Frontal cortex (tissue), 3 donors: ENCODE measurements at regions not wholly inside any gene's neighbourhood (a gene's known extent, or its start where the extent isn't known, plus 50 kb on each side); places are given as distances from the start of the nearest gene placed in this dataset.

Experiments used
- DNase-seq, 2 donors: peaks; one replicate each; pipeline ENCODE4 v3.0.0; 2012; ENCODE audit warnings: low spot score in 2 of 2
- FAIRE-seq: peaks from 2 replicates; lab custom pipeline; 2012; peaks lifted over from hg19 to GRCh38; lab: Jason Lieb, UNC
- donor health status: control.
- donor health status: control.
- donor health status: control.

GRCh38 chr9:20291201-20291600 is 331.1 kb downstream of the MLLT3 start:
- DNase-seq (no peak), FAIRE-seq (no peak)

- DNase-seq (no peak), FAIRE-seq (no peak)
Observed at GRCh38 chr9:20290257-20290656, 332.0 kb downstream of the MLLT3 start.

DNA sequence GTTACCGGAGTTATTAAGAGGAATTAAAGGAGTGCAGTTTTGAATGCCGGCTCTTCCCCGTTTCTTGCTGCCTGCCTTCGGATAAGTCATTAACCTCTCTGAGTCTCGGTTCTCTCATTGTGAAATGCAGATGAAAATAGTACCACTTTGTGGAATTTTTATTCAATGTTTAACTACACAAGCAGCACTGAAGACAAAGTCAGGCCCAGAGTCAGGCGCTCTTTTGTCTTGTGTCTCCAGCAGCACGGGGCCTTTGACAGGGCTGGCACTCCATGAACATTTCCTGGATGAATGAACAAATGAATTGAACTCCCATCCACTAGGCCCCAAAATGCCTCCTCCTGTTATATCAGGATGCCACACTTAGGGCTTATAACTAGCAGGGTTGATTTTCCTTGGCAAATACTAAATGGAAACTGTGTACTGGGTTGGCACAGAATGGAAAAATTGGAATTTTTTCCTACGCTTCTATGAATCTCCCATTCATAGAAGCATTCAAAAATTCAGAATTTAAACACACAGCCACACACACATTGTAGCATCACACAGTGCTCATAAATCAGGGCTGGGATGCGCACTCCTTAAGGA is 332.8 kb downstream of the MLLT3 start:
- no peak for DNase-seq
- no peak for FAIRE-seq

- FAIRE-seq: no peak
- no peak for DNase-seq
Observed at GRCh38 chr9:20286969-20287368, 335.3 kb downstream of the MLLT3 start.

GRCh38 chr9:20286154-20286700 is 336.1 kb downstream of the MLLT3 start:
- DNase-seq (no peak), FAIRE-seq (no peak)

DNA sequence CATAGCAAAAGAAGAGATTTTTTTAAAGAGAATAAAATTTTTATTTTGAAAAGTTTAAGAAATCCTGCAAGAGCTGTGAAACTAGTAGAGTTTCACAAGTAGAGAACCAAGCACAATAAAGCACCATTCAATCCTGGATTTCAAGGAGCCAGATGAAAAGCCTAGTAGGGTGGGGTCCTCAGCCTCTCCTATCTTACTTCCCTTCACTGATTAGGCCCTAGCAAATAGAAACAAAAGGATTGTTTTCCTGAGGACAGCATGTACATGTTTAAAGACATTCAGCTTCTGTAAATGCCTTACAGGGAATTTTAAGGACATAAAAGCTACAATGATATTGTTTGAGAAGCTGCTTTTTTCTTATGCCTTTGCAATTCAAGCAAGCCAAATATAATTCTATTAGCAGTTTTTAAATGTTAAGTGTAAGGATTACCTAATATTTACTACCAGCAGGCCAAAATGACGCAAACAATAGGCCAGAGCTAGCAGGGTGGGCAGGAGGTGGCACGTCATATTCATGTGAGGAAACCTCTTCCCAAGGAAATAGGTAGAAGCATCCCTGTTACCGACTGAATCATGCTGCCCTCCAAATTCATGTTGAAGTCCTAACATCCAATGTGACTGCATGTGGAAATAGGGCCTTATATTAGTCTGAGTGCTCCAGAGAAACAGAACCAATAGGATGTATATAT is 337.6 kb downstream of the MLLT3 start:
- DNase-seq (no peak), FAIRE-seq (no peak)

GRCh38 chr9:20280330-20280729 is 342.0 kb downstream of the MLLT3 start:
- FAIRE-seq: no peak
- no peak for DNase-seq

GRCh38 chr9:20276762-20277161 is 345.5 kb downstream of the MLLT3 start:
- DNase-seq (no peak), FAIRE-seq (no peak)

- no peak for FAIRE-seq
- DNase-seq: no peak
Observed at GRCh38 chr9:20271723-20272122, 350.6 kb downstream of the MLLT3 start.

DNA sequence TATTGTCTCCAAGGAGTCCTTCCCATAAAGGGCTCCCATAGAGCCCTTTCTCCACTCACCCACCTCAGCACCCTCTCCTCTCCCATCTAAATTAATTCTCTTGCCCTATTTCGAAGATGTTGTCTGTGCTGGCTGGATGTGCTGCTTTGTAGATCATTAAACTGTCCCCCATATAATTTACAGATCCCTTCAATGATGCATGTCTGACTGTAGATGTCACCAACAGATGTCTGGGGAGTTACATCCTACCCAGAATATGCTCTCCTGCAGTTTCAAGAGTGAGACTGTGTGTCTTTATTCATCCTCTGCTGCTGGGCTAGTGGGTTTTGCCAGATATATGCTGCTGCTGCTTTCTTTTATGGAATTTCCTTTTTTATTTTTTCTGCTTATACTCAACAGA is 351.2 kb downstream of the MLLT3 start:
- FAIRE-seq: no peak
- DNase-seq: peak in 1 of 2 donors; percentile 9

DNA sequence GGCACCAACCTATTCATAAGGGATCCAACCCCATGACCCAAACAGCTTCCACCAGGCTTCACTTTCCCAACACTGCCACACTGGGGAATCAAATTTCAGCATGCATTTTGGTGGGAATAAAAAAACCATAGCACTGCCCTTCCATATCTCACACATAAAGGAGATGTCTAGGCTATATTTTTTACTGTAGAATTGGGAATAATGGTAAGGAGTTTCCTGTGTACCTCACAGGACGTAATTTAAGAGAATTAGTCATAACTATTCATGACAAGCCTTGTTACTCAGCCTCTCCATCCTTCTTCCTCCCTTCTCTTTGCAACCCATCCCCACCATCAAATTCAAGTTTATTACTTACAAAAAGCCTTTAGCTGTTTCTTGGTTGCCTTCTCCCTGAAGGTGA is 352.1 kb downstream of the MLLT3 start:
- DNase-seq: no peak
- no peak for FAIRE-seq

DNA sequence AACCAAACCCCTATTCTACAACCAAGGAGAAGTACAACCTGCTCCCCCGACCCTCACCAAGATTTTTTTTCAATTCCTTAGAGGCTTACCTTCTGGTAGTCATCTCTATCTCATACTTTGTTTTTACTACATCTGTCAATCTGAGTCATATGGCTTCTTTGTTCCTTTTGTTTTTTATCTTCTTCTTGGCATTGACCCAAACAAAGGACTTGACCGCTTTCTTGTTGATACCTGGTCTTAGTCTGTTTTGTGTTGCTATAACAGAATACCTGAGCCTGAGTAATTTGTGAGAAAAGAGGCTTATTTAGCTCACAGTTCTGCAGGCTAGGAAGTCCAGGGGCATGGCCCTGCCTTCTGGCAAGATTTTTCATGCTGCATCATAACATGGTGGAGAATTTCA is 352.7 kb downstream of the MLLT3 start:
- no peak for FAIRE-seq

DNA sequence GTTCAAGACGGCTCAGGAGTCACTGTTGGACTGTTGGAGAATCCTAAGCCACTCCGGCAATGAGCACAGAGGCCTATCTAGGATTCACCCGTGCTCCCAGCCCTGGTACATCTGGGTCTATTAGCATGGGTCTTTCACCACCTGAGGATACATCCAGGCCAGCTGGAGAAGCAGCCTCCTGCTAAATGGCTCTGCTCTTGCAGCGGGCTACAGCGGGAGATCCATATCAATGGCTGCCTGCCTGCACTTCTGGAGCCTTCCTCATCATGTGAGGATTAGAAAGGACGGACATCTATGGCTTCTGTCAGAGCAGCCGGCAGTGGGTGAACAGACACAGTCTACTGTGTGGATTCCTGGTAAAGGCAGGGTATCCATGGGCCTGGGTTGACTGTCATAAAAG is 357.4 kb downstream of the MLLT3 start:
- FAIRE-seq (no peak), DNase-seq (no peak)

More for the DNA sequence above, 352.7 kb downstream of the MLLT3 start:
- DNase-seq: no peak

- FAIRE-seq: no peak
Observed at GRCh38 chr9:20262611-20263010, 359.7 kb downstream of the MLLT3 start.

DNA sequence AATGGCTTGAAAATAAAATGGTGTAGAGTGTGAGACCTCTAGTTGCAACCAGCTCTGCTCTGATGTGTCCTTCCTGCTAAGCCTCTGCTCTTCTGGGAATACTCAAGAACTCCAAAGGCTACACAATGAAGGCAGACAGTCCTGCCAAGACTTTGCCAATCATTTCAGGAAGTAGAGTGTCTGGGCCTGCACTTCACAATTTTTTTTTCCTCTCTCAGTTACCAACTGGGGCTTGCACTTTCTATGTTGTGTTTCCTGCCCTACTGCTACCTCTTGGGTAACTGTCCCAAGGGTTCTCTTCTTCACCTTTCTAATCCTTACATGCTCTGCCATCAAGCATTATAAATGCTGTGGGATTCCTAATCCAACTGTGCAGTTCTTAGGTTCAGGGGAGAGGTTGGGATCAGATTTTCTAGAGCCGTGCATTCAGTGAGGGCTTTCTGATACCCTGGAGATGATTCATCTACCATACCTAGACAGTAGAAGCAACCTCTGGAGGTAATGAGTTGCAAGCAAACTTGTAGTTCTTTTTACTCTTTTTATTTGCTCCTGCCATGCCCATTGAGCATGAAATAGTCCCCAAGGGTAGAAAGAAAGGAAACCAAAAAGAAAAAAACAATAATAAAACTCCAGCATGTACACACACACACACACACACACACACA is 365.9 kb downstream of the MLLT3 start:
- FAIRE-seq (no peak), DNase-seq (no peak)

More at GRCh38 chr9:20262611-20263010, 359.7 kb downstream of the MLLT3 start:
- no peak for DNase-seq

- no peak for FAIRE-seq
- no peak for DNase-seq
Observed at GRCh38 chr9:20255052-20255451, 367.2 kb downstream of the MLLT3 start.

DNA sequence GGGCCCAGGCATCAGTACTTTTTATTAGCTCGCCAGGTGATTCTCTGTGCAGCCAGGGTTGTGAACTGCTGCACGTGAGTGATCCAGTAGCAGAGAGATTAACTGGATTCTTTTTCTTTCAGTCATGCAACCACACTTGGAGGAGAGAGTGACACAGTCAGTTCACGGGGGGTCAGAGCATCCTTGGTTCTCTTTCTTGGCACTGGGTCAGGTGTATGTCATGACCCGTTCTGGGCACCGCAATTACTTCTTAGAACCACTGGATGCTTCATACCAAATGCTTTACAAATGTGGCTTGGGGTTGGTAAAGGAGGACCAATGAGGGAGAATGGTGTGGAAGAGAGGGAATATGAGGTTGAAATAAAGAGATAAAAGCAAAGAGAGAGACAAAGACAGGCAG is 368.7 kb downstream of the MLLT3 start:
- no peak for FAIRE-seq

DNA sequence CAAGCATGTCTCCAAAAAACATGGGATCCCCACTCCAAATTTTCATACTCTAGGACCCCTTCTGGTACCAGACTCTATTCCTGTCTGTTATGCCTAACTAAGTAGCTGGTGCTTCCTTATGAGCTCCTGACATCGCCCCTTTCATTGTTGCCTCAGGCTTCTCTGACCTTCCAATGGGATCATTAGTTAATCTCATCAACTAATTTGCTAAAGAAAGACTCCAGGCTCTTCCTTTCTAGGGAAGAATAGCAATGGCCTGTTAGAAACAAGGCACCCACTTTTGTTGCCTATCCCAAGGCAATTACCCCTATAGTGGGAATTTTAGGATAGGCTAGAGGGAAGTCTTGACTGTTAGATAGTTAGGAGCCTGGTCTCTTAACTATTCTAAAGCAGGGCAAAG is 369.5 kb downstream of the MLLT3 start:
- no peak for DNase-seq
- no peak for FAIRE-seq

More for the DNA sequence above, 368.7 kb downstream of the MLLT3 start:
- DNase-seq: no peak

GRCh38 chr9:20250791-20251190 is 371.5 kb downstream of the MLLT3 start:
- FAIRE-seq: no peak

DNA sequence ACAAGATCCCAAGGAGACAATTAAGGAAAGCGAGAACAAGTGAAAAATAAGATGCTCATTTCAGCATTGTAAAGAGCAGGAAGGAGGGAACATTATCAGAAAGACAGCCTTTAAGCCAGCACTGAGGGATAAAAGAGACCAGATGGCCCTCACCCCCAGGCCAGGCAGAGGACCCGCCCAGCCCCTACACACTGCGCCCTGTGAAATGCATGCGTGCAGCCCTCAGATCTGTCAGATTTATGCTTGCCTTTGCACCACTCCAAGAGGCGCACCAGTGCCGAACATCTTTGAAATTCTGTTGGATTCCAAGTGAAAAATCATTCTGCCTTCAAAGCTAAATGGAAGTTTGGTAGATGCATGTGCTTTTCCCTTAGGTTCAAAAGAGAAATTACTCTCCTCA is 378.0 kb downstream of the MLLT3 start:
- FAIRE-seq: no peak
- DNase-seq: no peak

More at GRCh38 chr9:20250791-20251190, 371.5 kb downstream of the MLLT3 start:
- DNase-seq: no peak

- FAIRE-seq (no peak), DNase-seq (no peak)
Observed at GRCh38 chr9:20243841-20244240, 378.5 kb downstream of the MLLT3 start.
